K562 (cell line): ENCODE measurements at regions not wholly inside any gene's neighbourhood (a gene's known extent, or its start where the extent isn't known, plus 50 kb on each side); places are given as distances from the start of the nearest gene placed in this dataset.

Experiments
- ATAC-seq: fragments of 200-7000 bp; cut with Tn5 transposase; 3 replicates; pipeline ENCODE4 v1.9.1; 2020; ENCODE audit warnings: moderate library complexity
- BruUV-seq: library from RNA; stranded (reverse); fragments of 400-500 nt; replicated peaks from 2 replicates; lab custom pipeline; 2021; lab: Mats Ljungman, UMichigan
- CTCF ChIA-PET: fragments of 300-600 bp; formaldehyde crosslinking; extraction: SDS; loops from one replicate; lab custom pipeline; 2021; ENCODE audit warnings: low intra/inter-chr PET ratio; lab: Yijun Ruan, JAX
- POLR2A ChIA-PET: fragments of 300-600, 350-650 bp; sonication (Branson Sonifier 250); formaldehyde crosslinking; extraction: SDS; loops from one replicate; lab custom pipeline; 2021; ENCODE audit warnings: antibody characterized with exemption, inconsistent platforms; lab: Yijun Ruan, JAX
- DNase-seq, 4 experiments: peaks; one replicate each; pipeline versions ENCODE4 v3.0.0 to v3.0.0-alpha.2; 2011 to 2018; ENCODE audit warnings: low spot score in 3 of 4, mixed read lengths in 3 of 4; ENCODE audit errors: extremely low read depth in 1 of 4
- FAIRE-seq: peaks from 2 replicates; lab custom pipeline; 2011; peaks lifted over from hg19 to GRCh38; lab: Jason Lieb, UNC
- H2AFZ ChIP-seq: 2 replicates; pipeline ENCODE4 v1.6.0; 2011; ENCODE audit warnings: low read depth, low read length, control low read depth, inconsistent platforms
- H3K27ac ChIP-seq: fragments of 200-600 bp; 3 replicates; pipeline ENCODE4 v1.8.0; 2011; ENCODE audit warnings: low read depth, mild to moderate bottlenecking, control low read depth, inconsistent platforms, low read length, moderate library complexity, mixed read lengths; ENCODE audit errors: extremely low read depth
- H3K27me3 ChIP-seq, 2 experiments: fragments of 300-600 bp in 1 of 2; 2 replicates in 1 of 2; 3 replicates in 1 of 2; pipeline versions ENCODE4 v1.6.0 to v1.8.0; 2011; ENCODE audit warnings: inconsistent platforms in 2 of 2, low read length in 2 of 2, mild to moderate bottlenecking in 1 of 2, mixed read lengths in 1 of 2, moderate library complexity in 1 of 2; ENCODE audit not compliant: control insufficient read depth in 2 of 2, insufficient read depth in 2 of 2
- H3K36me3 ChIP-seq: fragments of 300-600 bp; 3 replicates; pipeline ENCODE4 v1.8.0; 2011; ENCODE audit warnings: mild to moderate bottlenecking, low read length, inconsistent platforms; ENCODE audit not compliant: control insufficient read depth, insufficient read depth
- H3K4me1 ChIP-seq, 2 experiments: fragments of 200-600 bp in 1 of 2; replicated peaks in 1 of 2; 2 replicates in 1 of 2; 3 replicates in 1 of 2; pipeline versions ENCODE4 v1.5.1 to v1.8.0; 2011; ENCODE audit warnings: inconsistent platforms in 2 of 2, low read length in 2 of 2, mild to moderate bottlenecking in 1 of 2, mixed read lengths in 1 of 2, moderate library complexity in 1 of 2; ENCODE audit not compliant: control insufficient read depth in 2 of 2, insufficient read depth in 2 of 2
- H3K4me2 ChIP-seq: 2 replicates; pipeline ENCODE4 v1.6.1; 2011; ENCODE audit warnings: low read length, control low read depth, inconsistent platforms, mixed read lengths; ENCODE audit not compliant: insufficient read depth
- H3K4me3 ChIP-seq: fragments of 200-600 bp; sonication (generic), shearing (Covaris generic); 2 replicates; pipeline ENCODE4 v1.5.1; 2016; ENCODE audit warnings: control low read depth, inconsistent platforms
- H3K79me2 ChIP-seq: fragments of 200-600 bp; 3 replicates; pipeline ENCODE4 v1.8.0; 2011; ENCODE audit warnings: low read length, inconsistent platforms; ENCODE audit not compliant: control insufficient read depth, insufficient read depth
- H3K9ac ChIP-seq, 2 experiments: 2 replicates each; pipeline versions ENCODE4 v1.6.0 to v1.6.1; 2011; ENCODE audit warnings: low read depth in 2 of 2, low read length in 2 of 2, control low read depth in 1 of 2, inconsistent platforms in 1 of 2, mild to moderate bottlenecking in 1 of 2, mixed read lengths in 1 of 2; ENCODE audit not compliant: insufficient read depth in 1 of 2
- H3K9me1 ChIP-seq: one replicate; pipeline ENCODE4 v1.6.0; 2011; ENCODE audit warnings: inconsistent platforms, mild to moderate bottlenecking, low read length, moderate library complexity; ENCODE audit not compliant: control insufficient read depth, insufficient read depth
- H3K9me3 ChIP-seq: replicated peaks from 2 replicates; pipeline ENCODE4 v1.5.1; 2011; ENCODE audit warnings: low read depth, low read length, inconsistent platforms; ENCODE audit not compliant: control insufficient read depth, insufficient read depth
- H4K20me1 ChIP-seq: replicated peaks from 2 replicates; pipeline ENCODE4 v1.6.1; 2011; ENCODE audit warnings: low read length, inconsistent platforms, mixed read lengths; ENCODE audit not compliant: control insufficient read depth, insufficient read depth
- CBFA2T2 ChIP-seq: fragments of 450-650 bp; conservative IDR thresholded peaks from 2 replicates; pipeline ENCODE4 v1.6.1; 2017; ENCODE audit warnings: mild to moderate bottlenecking
- CBFA2T3 ChIP-seq: fragments of 450-650 bp; IDR thresholded peaks from 2 replicates; pipeline ENCODE4 v1.6.1; 2017
- E2F3 ChIP-seq: fragments of 250-450 bp; sonication (Bioruptor Pico); IDR thresholded peaks from 2 replicates; pipeline ENCODE4 v1.4.0; 2020; ENCODE audit warnings: mild to moderate bottlenecking
- GTF2E2 ChIP-seq: fragments of 200-800 bp; sonication (Bioruptor generic); IDR thresholded peaks from 2 replicates; pipeline ENCODE4 v1.6.1; 2016; ENCODE audit warnings: missing genetic modification characterization, missing compliant biosample characterization
- HNRNPUL1 ChIP-seq: fragments of 200-400 bp; formaldehyde crosslinking; IDR thresholded peaks from 2 replicates; pipeline ENCODE4 v1.6.1; 2017; ENCODE audit warnings: low read length
- NBN ChIP-seq: fragments of 450-650 bp; IDR thresholded peaks from 2 replicates; pipeline ENCODE4 v1.6.1; 2016; ENCODE audit warnings: low read depth, mild to moderate bottlenecking
- STAT5A ChIP-seq: IDR thresholded peaks from 2 replicates; pipeline ENCODE4 v1.6.1; 2012; ENCODE audit warnings: low read length, inconsistent platforms, borderline replicate concordance
- ZNF12 ChIP-seq: sonication (generic); formaldehyde crosslinking; IDR thresholded peaks from 2 replicates; pipeline ENCODE4 v1.4.0; 2020; ENCODE audit warnings: mild to moderate bottlenecking, missing genetic modification reagents
- ZNF174 ChIP-seq: fragments of 250-450 bp; sonication (Bioruptor Pico); IDR thresholded peaks from 2 replicates; pipeline ENCODE4 v1.4.0; 2020; ENCODE audit warnings: mild to moderate bottlenecking
- ZNF830 ChIP-seq: fragments of 250-450 bp; sonication (Bioruptor Pico); IDR thresholded peaks from 2 replicates; pipeline ENCODE4 v1.5.0; 2021; ENCODE audit warnings: mild to moderate bottlenecking
- WGBS: fragments of 100-300 bp; shearing (Covaris generic); methylation state at CpG from one replicate; pipeline ENCODE4 v1.1.6; 2016; ENCODE audit warnings: low coverage, mixed read lengths; ENCODE audit not compliant: insufficient coverage; ENCODE audit errors: missing lambda C conversion rate; 5-methylcytosine and 5-hydroxymethylcytosine counted together
- in situ Hi-C: fragments of 300-500 bp; cut with MboI; formaldehyde crosslinking; loops from 4 replicates; pipeline ENCODE4 v1.15.0; 2018; ENCODE audit warnings: inconsistent platforms, mixed read lengths
- intact Hi-C: fragments of 100-400 bp; cut with micrococcal nuclease; formaldehyde crosslinking; loops from 2 replicates; pipeline ENCODE4 v1.14.2; 2022

- peak; percentile 30; the same call in 1 of the 2 replicates for TF ChIP-seq CBFA2T2
Measured at GRCh38 chr9:101925498-101925897, 187.1 kb upstream of the GRIN3A start (continued).

GRCh38 chr9:101923451-101923850 lies 185.0 kb upstream of the GRIN3A start:
- no peaks in the 10 kb centered on the region for H3K9me1 ChIP-seq
- no peaks in the 10 kb centered on the region for H3K79me2 ChIP-seq
- H3K4me3 ChIP-seq = no peak overlapping the region
- in situ Hi-C loops = no loop called here
- H3K36me3 ChIP-seq = no peaks in the 10 kb centered on the region
- no peak for ATAC-seq
- CTCF ChIA-PET = no interaction called here
- H4K20me1 ChIP-seq = no peaks in the 10 kb centered on the region
- BruUV-seq = no TSS peak
- 0% methylated on average over 1 of the region's 1 CpG for WGBS
- no peak for FAIRE-seq
- no peaks in the 10 kb centered on the region for H3K4me1 ChIP-seq
- no peak overlapping the region for H3K9ac ChIP-seq
- no peak overlapping the region for H2AFZ ChIP-seq
- DNase-seq = no peak
- no peak overlapping the region for H3K4me2 ChIP-seq
- intact Hi-C loops = no loop called here
- TF ChIP-seq ZNF174 (no peak), ZNF12 (CRISPR knock-in tag) (no peak), E2F3 (CRISPR knock-in tag) (no peak), STAT5A (no peak), NBN (no peak), ZNF830 (CRISPR knock-in tag) (no peak), HNRNPUL1 (no peak), GTF2E2 (tag) (no peak), CBFA2T3 (no peak)
- TF ChIP-seq, all 486 proteins: peak for 0
- H3K27me3 ChIP-seq = no peaks in the 10 kb centered on the region
- no peak overlapping the region for H3K27ac ChIP-seq
- POLR2A ChIA-PET = interaction anchor here (1.1 kb wide), 1 partner anchor 11 kb away, joined by 3 read pairs; no protein-coding TSS in a partner anchor
- H3K9me3 ChIP-seq = no peaks in the 10 kb centered on the region
